HG02798 (cell line): ENCODE measurements at regions not wholly inside any gene's neighbourhood (a gene's known extent, or its start where the extent isn't known, plus 50 kb on each side); places are given as distances from the start of the nearest gene placed in this dataset.

Source experiments
- ATAC-seq: cut with Tn5 transposase; IDR thresholded peaks from one replicate; pipeline ENCODE4 v1.9.1; 2021; ENCODE audit warnings: mild to moderate bottlenecking; ENCODE audit not compliant: unreplicated experiment, poor library complexity

GRCh38 chr7:51665045-51665780 lies 348.6 kb upstream of the COBL start:
- ATAC-seq = no peak

DNA sequence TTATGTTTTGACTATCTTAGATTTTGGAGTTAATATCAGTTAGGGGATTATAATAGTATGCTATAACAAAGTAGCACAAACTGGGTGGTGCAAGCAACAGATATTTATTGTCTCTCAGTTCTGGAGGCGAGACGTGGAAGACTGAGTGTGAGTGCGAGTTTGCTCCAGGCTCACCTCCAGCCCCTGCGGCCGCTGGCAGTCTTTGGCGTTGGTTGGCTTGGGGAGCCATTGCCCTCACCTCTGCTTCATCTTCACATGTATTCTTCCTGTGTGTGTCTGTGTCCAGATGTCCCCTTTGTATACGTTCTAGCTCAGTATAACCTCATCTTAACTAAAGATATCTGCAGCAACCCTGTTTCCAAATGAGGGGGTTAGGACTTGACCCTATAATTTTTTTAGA lies 343.9 kb upstream of the COBL start:
- ATAC-seq = no peak

GRCh38 chr7:51658684-51659083 lies 342.1 kb upstream of the COBL start:
- ATAC-seq = no peak

DNA sequence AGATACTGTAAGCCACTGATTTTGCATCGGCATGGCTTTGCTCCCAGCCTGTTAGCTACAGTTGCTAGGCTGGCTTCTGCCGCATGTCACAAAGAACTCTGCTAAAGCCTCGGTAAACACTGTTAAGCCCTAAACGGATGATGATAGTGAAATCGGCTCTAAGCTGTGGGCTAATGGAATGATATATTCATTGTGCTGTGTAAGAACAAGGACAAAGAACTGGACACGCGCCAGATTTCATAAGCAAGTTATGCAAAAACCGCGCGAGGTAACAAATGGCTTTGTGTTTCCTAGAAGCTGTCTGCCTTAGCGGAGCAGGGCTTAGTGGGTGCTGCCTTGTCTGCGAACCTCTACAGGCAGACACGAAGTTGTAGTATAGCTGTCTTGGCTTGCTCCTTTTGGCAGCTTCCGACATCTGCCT lies 331.3 kb upstream of the COBL start:
- ATAC-seq = no peak

GRCh38 chr7:51647486-51647885 lies 330.9 kb upstream of the COBL start:
- ATAC-seq = no peak

GRCh38 chr7:51645702-51646298 lies 329.2 kb upstream of the COBL start:
- no peak for ATAC-seq

- ATAC-seq = no peak
These were observed 328.6 kb upstream of the COBL start for GRCh38 chr7:51645255-51645654.

- no peak for ATAC-seq
These were observed 327.6 kb upstream of the COBL start for GRCh38 chr7:51644216-51644615.

DNA sequence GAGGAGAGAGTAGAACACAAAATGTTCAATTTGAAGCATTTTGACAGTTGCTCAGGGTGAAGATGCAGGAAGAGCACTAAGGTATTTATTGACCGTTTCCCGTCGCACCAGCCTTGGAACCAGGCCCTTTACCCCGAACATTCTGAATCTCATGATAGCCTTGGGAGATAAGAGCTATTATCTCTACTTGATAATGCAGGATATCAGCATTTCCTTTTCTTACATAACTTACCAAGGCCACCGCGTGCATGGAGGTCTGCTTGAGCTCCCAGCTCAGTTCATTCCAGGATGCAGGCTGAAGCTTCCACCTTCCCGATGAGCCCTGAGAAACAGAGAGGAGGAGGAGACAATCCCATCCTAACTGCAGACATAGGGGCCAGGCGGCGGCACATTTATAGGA lies 324.2 kb upstream of the COBL start:
- no peak for ATAC-seq

GRCh38 chr7:51639661-51640334 lies 323.2 kb upstream of the COBL start:
- no peak for ATAC-seq

GRCh38 chr7:51636503-51636902 lies 319.9 kb upstream of the COBL start:
- ATAC-seq = no peak

GRCh38 chr7:51635775-51636174 lies 319.2 kb upstream of the COBL start:
- no peak for ATAC-seq

GRCh38 chr7:51634538-51634937 lies 317.9 kb upstream of the COBL start:
- no peak for ATAC-seq

DNA sequence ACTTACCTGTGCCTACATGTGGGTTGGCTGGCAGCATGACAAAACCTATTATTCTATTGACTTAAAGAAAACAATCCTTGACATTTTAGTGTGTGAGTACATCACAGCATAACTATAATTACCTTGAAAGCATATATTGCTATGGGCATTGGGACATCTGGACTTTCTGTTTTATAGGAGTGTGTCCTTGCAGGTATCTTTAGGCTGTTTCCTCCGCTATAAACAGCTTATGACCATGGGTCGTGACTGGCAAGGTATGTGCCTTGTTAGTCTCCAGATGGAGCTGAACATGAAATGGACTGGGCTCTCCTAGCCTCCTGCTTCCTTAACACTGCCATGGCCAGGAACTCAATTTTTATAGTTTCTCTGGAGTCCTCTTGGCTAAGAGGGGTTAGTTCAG lies 317.4 kb upstream of the COBL start:
- no peak for ATAC-seq

GRCh38 chr7:51633596-51633995 lies 317.0 kb upstream of the COBL start:
- no peak for ATAC-seq

DNA sequence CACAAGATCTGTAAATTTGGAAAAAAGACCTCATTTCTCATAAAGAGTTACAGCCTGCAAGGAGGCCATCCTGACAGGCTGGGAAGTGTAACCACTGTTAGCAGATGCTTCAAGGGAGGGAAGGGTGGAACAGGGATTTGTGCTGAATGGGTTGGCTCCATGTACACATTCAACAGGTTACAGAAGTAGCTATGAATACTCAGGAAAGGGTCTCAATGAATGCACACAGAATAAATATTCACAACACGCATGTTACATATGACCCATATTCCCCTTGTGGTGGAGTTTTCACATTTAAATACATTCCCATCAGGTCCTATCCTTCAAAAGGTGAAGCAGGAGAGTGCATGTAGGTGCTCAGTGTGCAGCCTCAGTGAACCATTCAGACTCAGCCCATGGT lies 316.4 kb upstream of the COBL start:
- no peak for ATAC-seq

- ATAC-seq = no peak
These were observed 314.3 kb upstream of the COBL start for GRCh38 chr7:51630933-51631332.

DNA sequence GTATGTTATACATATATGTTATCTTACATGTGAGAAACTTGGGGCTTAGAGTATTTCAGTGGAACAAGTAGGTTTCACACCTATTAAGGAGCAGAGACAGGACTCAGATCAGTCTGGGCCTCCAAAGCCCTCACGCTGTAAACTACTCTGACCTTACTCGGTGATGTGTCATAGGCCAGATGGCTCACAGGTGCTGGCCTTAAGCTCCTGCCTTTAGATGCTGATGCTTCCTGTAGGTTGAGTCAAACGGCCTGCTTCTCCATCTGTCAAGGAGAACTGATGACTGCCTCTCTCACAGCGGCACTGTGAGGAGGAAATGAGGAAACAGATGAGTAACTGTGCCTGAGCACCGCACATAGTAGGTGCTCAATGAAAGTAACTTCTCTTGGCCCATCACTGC lies 312.6 kb upstream of the COBL start:
- no peak for ATAC-seq

GRCh38 chr7:51621956-51622355 lies 305.3 kb upstream of the COBL start:
- no peak for ATAC-seq

DNA sequence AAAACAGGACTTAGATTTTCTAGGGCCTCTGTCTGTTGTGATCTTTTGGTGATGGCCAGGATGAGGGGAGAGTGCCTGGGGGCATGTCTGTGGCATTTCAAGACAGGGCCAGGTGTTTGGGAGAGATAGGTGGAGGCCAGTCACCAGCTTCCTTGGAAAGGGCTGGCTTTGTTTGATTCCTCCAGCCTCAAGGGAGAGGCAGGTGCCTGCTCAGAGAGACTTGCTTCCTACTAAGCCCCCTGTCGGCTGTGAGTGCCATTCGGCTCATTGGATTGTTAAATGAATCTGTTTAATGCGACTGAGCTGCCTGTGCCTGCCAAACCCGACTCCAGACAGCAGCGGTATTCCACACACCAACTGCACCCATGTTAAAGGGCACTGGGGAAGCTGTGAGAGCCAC lies 304.1 kb upstream of the COBL start:
- ATAC-seq = no peak

GRCh38 chr7:51619880-51620279 lies 303.3 kb upstream of the COBL start:
- no peak for ATAC-seq

DNA sequence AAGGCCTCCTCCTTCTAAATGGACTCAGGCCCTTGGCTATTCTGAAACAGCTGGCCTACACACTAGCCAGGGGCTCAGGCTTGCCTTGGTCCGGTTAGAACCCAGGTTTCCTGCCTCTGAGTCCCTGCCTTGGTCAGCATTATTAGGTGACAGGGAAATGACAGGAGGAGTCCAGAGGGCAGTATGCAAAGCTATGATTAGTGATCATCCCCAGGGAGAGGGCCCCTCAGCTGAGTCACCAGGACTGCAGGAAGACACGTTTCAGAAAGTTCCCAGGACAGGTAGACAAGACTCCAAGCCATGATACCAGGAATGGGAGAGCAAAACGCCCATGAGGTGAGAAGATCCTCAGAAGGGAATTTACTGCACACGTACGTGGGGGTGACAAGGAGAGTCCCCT lies 301.1 kb upstream of the COBL start:
- no peak for ATAC-seq
